IPS DF 19.7 (cell line): ENCODE measurements at regions not wholly inside any gene's neighbourhood (a gene's known extent, or its start where the extent isn't known, plus 50 kb on each side); places are given as distances from the start of the nearest gene placed in this dataset.

Source experiments
- DNase-seq: peaks from one replicate; pipeline ENCODE4 v3.0.0-alpha.2; 2013; ENCODE audit warnings: low read depth, low spot score

DNA sequence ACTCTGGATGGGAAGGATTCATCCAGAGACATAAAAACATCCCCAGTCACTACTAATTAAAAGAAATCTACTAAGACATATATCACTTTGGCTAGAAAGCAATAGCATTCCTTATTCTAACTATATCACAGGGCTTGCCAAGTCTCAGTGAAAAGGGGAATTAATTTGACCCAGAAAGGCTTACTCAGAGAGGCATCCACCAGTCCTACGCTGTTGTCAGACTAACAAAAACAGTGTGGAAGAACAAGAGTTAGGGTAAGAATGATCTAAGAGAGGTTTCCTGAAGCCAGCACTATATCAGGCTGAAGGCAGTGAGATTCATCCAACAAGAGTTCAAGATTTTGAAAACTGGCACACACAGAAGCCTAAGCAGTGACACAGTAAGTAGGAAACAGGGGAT, 126.1 kb downstream of the GDAP2 start:
- no peak for DNase-seq

- no peak for DNase-seq
Measured at GRCh38 chr1:117809764-117810163, 119.7 kb downstream of the GDAP2 start.

GRCh38 chr1:117810553-117810952, 118.9 kb downstream of the GDAP2 start:
- no peak for DNase-seq

DNA sequence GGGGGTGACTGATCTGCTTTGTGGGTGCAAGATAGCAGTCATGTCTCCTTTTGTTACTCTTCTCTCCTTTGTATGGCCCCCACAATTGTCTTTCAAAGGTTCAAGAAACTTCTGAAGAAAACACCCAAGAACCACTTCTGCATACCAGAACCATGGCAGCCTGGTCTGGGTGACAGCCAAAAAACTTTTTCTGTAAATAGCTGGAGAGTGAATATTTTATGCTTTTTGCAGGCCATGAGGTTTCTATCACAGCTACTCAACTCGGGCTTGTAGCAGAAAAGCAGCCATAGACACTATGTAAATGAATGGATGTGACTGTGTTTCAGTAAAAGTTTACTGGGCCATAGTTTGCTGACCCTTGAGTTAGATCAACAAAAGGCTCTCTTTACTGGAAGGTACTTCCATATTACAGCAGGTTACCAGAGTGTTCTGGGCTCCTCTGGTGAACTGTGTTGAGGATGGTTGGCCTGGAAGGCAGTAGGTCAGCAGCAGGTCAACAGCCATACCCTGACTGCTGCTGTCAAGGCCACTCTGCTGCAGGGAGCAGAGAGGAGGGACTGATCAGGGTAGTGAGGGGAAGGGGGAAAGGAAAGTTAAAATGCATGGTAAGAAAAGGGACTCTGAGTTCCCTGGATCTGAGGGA, 116.4 kb downstream of the GDAP2 start:
- DNase-seq, result no peak
